ENCODE measurements at regions not wholly inside any gene's neighbourhood (a gene's known extent, or its start where the extent isn't known, plus 50 kb on each side); places are given as distances from the start of the nearest gene placed in this dataset.
"Not testable (repeated sequence)": the region's sequence is repeated elsewhere in the genome, so short reads cannot be mapped to it uniquely, and the experiment has no call there.

DNA sequence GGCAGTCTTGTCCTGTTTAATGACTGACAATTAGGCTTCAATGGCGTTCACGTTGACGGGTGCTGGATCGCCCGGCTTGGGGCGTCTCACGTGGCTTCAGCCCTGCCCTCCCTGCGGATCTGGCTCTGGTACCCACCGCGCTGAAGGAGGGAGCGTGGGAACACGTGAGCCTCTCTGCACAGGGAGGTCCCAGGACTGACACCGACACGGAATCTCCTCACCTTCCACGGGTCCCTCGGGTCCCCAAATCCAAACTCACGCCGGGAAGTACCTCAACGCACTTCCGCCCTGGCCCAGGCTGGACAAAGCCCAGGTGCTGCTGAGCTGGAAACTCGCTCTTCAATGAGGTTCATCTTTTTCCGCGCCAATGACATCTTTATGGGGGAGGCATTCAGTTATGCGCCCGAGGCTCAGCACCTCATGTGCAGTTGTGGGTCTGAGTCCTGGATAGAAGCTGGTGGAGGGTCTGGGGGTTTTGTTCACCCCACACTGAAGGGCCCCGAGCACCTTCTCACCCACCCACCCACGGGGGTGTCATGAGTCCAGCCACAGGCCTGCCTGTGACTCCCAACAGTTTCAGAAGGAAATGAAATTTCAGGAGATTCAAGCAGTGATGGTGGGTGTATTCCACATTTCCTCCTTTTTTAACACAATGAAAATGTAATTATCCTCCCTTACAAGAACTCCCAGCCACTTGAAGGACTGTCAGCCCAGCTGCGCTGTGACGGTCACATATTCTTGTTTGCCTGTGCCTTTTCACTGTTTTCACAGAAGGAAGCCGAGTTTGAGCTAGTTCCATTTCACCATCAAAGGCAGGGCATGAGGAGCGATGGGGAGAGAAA, 251.7 kb upstream of the SFSWAP start:
- no peak for DNase-seq (ENCODE audit: low read depth)

DNA sequence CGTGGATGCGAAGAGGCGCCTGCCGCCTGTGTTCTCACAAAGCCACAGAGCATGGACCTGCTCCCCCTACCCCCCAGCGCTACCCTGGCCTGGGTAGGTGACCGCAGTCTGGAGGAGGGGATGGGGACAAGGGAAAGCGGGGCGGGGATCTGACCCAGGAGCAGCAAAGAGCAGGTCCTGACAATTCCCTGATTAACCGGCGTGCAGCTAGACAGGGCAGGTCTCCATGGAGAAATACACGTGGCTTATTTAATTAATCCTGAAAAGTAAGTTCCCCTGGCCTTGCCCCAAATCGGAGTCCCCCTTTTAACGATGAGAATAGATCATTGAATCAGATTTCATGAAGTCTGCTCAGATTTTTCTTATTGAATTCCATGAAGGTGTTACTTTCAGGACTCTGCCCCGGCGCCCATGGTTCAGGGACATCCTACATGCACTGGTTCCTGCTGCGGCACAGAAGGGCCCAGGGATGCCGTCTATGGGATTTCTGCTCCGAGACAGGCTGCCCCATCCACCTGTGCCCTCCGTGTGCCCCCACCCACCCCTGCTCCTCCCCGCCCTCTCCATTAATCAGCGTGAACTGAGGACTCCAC, 251.0 kb upstream of the SFSWAP start:
- DNase-seq (ENCODE audit: low read depth), result no peak

DNA sequence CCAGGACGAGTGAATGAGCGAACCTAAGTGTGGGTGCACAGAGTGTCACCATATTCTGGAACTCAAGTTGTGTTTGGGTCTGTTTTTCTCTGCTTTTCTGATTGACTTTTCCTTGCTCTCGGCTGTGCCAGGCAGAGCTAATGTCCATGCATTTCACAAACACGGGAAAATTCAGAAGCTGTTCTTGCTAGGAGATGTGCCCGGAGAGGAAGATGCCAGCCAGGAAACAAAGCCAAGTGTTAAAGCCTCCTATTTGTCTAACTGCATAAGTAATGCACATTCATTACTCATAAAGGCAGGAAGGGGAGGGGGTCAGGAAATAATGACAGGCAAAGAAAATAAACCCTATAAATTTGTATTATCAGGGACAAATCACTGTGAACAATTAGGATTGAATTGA, 250.4 kb upstream of the SFSWAP start:
- DNase-seq (ENCODE audit: low read depth), result no peak

DNA sequence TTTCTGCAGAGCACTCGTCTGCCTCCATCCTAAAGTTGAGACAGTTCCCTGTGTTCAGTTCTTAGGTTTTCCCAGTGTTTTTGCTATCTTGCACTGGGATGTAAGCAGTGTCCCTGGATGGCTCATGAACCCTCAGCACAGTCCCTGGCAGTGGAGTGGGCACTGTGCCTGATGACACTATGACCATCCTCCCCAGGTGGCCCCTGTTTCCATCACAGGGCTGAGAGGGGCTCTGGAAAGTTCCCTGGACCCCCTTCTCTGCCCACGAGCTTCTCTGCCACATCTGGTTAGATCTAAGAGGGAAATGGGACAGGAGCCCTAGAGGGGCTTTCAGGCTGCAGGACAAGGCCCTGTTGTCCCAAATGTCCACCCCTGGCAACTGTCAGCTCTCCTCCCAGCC, 249.8 kb upstream of the SFSWAP start:
- DNase-seq (ENCODE audit: low read depth), result no peak

DNA sequence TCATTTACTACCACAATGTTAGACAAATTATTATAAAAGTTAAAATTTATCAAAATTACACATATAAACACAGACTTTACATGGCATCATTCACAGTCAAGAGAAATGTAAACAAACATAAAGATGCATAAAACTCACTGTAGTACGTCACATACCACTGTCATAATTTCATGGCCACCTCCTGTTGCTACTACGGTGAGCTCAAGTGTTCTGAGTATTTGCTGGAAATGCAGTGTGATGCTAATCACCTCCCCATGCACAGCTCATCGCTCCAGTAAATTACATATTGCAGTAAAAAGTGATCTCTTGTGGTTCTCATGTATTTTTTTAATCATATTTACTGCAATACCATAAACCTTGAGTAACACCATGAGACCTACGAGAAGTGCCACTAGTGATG, 247.7 kb upstream of the SFSWAP start:
- no peak for DNase-seq (ENCODE audit: low read depth)

DNA sequence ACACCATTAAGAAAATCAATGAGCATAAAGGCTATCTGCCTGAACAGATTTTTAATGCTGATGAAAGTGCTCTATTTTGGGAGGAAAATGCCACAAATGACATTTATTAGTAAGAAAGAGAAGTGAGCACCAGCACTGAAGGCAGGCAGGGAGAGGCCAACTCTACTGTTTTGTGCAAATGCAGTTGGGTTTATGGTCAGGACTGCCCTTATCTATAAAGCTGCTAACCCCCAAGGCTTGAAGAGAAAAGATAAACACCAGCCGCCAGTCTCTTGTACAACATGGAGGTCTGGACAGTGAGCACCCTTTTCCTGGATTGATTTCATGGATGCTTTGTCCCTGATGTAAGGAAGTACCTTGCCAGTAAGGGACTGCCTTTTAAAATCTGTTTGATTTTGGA, 246.8 kb upstream of the SFSWAP start:
- no peak for DNase-seq (ENCODE audit: low read depth)

DNA sequence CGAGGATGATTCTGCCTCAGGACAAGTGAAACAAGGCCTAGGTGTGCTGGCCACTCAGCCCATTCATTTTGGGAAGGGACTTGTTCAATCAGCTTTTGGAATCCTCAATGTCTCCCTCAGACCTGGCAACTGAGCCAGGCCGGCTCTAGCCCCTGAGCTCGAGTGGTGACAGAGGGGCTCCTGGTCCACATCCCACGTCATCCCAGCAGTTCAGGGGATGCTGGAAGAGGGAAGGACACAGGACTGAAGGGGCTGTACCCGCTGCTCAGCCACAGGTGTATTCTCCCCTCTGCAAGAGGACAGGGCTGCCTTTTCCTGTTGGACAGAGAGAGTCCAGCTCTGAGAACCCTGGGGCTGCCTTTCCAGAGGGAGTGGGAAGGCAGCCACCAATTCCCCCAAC, 244.6 kb upstream of the SFSWAP start:
- no peak for DNase-seq (ENCODE audit: low read depth)

DNA sequence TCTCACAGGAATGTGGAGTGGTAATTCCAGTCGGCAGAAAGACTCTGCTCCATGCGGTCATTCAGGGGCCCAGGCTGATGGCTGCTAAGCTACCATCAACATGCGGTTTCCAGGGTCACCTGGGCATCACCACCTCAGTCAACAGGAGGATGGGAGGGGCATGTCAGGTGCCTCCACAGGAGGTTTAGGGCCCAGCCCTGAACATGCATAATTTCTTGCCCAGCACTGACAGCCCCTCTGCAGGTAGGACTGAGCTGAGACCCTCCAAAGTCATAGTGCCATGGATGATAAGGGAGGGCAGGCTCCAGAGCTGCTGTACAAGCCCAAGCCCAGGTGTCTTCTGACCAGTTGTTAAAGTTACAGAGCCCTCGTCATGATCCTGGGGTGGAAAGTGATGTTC, 244.0 kb upstream of the SFSWAP start:
- DNase-seq (ENCODE audit: low read depth), result no peak

DNA sequence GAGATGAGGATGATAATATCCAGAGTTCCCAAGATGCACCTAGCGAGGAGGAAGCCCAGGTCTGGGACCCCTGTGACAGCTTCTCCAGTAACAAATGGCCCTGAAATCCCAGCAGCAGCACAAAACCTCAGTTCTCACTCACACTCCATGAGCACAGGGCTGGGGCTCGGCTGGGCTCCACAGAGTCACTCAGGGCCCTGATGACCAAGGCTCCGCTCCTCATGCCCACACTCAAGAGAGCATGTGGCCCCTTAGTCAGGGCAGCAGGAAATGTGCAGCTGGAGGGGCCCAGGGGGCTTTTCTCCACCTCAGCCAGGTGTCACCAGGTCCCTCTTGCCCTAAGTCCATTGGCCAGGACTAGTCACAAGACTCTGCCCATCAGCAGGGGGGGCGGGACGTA, 242.7 kb upstream of the SFSWAP start:
- DNase-seq (ENCODE audit: low read depth), result no peak

DNA sequence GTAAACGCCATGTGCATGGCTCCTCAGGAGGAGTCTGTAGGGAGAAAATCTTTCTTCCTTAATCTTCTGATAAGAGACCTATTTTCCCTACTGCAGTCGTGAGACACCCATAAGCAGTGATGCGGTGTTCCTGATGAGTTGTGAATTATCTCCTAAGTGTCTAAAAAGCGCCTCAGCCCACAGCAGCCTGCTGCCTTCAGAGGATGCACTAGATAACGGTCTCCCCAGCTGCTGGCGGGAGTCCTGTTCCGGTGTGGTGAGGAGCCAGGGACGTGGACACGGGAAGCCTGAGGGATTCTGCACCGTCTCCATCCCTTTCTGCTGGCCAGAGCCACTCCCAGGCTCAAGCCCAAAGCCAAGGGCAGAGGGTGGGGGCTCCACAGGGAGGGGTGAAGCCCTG, 240.9 kb upstream of the SFSWAP start:
- DNase-seq (ENCODE audit: low read depth), result not testable (repeated sequence)

DNA sequence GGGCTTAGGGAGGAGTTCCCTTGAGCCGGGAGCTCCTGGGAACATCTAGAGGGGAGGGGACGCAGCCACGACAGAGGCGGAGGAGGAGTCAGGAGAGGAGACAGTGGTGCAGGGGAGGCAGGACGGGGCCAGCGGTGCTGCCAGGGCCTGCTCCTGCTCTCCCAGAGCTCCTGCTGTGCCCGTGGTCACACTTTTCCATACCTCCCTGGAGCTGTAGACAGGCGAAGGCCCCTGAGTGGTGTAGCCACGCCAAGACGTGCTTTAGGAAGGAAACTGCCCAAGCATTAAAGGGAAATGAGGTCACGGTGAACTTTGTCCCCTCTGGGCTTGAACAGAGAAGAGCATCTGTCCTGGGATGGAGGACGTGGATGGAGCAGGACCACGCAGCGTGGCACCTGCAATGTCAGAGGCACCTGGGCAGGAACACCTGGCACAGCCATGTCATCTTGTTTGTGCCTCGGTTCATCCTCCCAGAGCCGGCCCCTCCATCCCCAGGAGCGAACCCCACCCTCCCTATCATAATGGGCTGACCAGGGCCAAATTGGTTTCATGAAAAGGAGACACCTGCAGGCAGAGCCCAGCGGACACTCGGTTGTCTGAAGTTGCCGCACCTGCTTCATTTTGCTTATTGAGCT, 239.5 kb upstream of the SFSWAP start:
- no peak for DNase-seq (ENCODE audit: low read depth)

DNA sequence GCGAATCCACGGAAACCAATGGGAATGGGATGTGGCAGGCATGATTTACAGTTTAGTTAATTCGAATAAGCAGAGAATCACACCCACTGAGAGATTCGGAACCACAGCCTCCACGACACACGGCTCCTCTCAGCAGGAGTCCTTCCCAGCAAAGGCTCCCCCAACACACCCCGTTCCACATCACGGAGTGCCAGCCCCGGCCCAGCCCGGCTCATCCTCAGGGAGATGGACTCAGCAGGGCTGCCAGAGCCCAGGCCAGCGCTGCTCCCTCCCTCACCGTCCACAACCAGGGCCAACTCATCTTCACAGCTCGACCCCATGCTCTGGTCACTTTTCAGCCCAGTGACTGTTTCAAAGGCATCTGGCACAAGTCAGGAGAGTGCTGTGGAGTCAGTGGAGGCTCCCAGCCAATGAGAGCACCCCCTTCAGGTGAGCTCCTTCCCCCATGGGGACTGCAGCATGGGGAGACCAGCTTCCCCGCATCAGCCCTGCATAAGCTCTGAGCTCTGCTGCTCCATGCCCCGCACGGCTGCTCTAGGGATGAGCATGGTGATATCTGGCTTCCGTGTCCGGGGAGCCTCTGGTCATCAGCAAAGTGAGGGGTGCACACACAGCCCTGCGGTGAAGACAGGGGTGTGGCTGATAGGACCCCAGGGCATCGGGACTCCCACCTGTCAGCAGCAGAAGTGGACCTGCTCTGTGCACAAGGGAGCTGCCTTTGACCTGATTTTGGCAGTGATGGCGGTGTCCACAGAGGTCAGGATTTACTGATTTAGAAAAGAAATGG, 238.8 kb upstream of the SFSWAP start:
- no peak for DNase-seq (ENCODE audit: low read depth)

DNA sequence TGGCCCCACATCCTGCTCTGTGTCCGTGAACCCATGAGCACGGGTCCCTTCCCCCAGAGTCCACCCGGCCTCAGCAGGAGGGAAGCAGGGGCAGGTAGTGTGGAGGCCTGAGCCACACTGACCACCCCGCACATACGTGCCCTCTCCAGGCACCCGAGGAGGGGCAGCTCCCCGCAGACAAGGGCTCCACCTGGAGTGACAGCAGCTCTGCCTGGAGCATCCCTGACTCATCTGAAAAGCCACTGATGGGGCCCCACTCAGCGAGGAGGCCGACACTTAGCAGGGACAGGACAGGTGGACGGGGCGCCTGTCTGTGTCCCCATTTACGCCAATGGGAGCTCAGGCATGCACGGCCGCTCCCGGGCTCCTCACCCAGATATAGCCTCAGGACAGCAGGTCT, 237.6 kb upstream of the SFSWAP start:
- no peak for DNase-seq (ENCODE audit: low read depth)

DNA sequence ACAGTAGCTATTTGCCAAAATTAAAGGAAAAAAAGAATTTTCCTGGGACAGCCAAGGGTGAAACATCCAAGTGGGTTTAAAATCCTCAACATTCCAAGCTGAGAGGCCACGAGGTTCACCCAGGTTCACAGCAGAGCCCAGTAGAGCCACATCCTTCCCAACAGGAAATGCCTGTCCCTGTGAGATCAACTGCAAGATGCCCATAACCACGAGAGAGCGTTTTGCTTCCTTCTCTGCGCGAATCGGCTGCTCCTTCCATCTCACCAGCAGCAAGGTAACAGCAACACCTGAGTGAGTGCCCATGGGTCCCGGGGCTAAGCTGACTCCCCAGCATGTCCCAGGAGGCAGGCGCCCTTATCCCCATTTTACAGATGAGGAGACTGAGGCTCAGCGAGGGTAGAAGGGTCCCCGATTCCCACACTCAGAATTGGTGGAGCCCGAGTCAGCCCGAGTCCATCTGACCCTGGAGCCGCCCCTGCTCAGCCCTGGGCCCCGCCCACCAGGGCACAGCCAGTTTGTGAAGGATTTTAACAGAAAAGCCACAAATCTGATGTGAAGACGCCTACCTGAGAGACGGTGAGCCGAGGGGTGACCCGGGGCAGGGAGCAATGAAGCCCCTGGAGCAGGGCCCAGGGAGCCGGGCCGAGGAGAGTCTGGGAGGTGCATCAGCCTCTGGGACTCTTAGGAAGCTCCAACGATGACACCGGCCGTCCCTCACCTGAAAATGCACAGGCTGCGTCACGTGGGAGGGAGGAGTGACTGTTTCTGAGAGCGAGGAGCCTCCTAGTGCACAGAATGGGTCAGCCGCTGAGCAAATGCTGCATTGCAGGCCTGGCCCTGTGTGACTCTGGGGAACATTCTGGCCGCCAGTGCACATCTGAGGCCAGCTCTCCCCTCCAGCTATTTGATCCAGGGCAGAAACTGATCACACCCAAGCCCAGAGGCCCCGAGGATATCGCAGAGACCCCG, 236.9 kb upstream of the SFSWAP start:
- DNase-seq (ENCODE audit: low read depth), result no peak

DNA sequence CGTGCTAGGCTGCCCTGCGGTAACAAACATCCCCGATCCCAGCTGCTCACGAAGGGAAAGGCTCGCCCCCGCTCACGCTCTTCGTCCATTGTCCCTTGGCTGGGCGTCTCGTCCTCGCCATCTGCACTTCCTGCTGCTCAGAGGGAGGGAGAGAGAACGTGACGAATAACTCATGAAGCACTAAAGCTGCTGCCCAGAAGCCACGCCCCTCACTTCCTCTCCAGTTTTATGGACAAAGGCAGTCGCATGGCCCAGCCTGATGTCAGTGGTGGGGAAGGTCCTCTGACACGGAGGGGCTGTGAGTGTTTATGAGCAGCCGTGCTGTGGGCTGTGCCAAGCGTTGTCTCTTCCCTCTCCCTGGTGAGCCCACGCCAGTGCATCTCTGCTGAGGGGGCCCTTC, 235.9 kb upstream of the SFSWAP start:
- DNase-seq (ENCODE audit: low read depth), result not testable (repeated sequence)

DNA sequence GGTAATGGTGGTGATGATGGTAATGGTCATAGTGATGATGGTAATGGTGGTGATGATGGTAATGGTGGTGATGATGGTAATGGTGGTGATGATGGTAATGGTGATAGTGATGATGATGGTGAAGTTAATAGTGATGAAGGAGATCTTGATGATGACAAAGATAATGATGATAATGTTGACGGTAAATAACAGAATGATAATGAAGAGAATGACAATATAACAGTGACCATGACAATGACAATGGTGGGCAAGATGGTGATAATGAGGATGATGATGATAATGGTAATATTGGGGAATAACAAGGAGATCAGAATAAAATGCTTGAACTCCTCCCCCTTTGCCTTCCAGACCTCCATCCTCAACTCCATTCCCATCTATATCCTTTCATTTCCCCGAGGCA, 233.3 kb upstream of the SFSWAP start:
- DNase-seq (ENCODE audit: low read depth), result no peak

DNA sequence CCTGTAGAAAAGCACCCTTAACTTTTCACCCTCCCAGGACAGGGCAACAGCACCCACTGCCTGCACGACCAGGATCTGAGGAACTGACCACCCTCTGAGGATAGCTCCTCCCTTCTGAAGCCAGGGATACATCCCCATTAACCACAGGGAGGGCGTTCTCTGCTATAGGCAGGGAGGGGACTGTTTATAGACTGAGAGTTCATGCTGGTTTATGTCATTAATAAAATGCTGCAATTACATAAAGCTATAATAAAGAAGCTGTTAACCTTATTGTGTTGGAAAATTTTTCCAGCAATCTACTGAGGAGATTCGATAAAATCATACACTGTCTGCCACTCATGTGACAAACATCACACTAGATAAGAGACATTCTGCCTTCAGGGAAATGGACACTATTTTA, 232.4 kb upstream of the SFSWAP start:
- DNase-seq (ENCODE audit: low read depth), result no peak

DNA sequence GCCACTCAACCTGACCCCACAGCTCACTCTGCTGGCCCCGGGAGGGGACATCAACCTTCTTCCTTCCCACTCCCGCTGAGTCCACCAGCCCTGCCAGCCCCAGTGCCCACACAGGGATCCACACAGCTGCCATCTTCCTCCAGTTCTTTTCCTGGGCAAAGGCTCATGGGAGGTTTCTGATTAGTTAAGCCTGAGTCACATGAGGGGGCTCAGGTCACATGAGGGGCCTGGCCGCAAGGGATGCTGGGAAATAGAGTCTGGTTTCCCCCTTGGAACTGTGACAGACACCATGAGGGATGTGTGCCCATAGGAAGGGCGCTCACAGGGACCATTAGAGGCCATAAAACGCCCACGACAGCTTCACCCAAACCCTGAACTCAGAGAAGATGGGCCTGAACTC, 228.7 kb upstream of the SFSWAP start:
- no peak for DNase-seq (ENCODE audit: low read depth)

DNA sequence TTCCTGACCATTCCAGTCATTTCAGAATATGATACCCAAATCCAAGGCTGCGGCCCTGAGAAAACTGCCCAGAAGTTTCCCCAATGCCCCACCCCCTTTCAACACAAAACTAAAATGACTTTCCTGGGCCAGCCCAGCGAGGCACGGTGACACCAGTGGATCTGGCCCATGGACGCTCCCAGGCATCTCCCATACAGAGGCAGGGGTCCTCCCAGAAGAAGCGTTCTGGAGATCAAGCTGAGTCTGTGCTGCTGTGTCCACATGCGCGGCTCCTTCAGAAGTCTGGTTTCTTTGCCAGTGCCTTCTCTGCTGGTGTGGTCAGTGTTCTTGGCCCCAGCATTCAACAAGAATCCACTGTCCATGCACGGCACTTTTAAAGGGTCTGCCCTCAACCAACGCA, 228.2 kb upstream of the SFSWAP start:
- no peak for DNase-seq (ENCODE audit: low read depth)

DNA sequence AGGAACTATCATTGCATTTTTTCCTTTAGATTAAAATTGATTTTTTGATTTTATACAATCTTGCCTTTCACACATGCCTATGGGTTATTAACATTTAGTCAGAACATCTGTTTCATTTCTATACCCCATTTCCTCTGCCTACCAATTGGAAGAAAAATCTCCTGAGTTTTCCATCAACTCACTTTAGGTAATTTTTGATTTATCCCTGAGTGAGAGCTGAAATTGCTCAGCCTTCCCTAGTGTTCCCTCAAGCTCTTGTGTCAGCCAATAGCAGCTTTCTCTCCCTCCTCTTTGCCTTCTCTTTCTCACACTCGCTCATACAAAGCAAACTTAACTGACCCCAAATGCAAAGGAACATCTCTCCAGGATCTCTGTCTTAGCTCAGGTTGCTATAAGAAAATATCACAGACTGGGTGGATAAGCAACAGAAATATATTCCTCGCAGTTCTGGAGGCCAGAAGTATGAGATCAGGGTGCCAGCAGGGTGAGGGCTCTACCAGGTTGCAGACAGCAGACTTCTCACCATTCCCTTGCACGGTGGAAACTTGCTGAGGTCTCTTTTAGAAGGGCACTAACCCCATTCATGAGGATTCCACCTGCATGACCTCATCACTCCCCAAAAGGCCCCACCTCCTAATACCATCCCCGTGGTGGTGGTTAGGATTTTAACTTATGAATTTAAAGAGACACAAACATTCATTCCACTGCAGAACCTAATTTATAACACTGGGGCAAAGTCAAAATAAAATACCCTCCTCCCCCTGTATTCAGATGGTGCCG, 224.2 kb upstream of the SFSWAP start:
- DNase-seq (ENCODE audit: low read depth), result no peak

Data from iris pigment epithelial cell (primary cell).